ENCODE measurements at regions not wholly inside any gene's neighbourhood (a gene's known extent, or its start where the extent isn't known, plus 50 kb on each side); places are given as distances from the start of the nearest gene placed in this dataset.

DNA sequence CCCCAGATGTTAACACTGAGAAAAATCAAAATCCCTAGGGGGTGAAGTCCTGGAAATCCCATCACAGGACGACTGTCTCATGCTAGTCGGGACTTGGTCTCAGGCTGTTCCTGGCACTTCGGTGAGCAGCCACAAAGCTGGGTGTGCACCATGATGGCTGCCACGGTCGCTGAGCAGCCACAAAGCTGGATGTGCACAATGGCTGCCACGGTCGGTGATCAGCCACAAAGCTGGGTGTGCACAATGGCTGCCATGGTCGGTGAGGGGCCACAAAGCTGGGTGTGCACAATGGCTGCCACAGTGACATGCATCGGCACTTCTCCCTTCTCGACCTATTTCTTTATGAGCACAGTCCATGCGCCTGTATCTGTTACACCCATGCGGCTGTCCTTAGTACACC, 505.1 kb downstream of the TCERG1L start:
- no peak for DNase-seq

DNA sequence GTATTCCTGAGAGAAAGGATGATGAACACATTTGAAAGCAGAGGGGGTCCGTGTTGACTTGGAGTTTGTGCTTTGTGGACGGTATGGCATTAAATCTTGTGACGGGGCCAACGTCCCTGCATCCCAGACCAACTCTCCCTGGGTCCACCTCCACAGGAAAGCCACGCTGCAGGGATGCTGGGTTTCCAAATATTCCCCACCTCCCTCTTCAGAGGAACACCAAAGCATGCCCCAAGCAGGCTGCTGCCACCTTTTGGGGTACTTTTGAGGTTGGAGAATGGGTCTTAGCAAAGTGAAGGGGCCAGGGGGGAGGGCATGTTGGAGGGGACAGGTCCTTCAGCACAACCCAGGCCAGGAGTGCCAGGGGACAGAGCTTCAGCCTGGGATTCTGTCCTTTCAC, 504.4 kb downstream of the TCERG1L start:
- no peak for DNase-seq

DNA sequence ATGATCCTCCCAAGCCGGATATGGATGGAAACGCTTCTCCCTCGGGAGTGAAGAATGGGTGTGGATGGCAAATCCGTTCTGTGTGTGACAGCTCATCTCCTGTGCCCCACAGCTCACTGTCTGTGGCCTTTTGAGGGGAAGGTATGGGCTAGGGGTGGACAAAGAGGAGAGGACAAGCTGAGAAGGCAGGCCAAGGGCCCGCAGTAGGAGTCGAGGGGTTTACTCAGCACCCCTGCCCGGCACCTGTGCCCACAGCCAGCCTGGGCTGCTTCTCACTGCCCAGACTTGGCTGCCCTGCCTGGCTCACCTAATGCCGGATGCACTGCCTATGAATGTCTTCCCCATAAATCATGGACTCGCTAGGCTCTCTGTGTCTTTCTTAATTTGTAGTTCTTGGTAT, 503.8 kb downstream of the TCERG1L start:
- DNase-seq, result no peak

DNA sequence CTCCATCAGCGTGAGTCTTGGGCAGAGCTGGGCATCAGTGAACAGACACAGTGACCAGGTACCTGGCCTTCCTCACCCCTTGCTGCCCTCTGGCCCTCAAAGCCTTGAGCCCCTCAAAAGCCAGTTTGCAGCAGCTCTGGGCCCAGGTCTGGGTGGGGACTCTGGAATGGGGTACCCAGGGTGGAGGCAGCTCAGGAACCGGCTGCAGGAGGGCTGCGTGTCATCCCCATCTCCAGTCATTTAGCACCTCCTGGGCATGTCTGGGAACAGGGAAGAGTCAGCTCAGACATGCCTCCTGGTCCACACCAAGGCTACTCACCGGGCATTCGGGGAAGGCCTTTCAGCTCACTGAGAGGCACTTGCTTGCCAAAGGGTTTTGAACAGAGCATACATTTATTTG, 503.3 kb downstream of the TCERG1L start:
- no peak for DNase-seq

DNA sequence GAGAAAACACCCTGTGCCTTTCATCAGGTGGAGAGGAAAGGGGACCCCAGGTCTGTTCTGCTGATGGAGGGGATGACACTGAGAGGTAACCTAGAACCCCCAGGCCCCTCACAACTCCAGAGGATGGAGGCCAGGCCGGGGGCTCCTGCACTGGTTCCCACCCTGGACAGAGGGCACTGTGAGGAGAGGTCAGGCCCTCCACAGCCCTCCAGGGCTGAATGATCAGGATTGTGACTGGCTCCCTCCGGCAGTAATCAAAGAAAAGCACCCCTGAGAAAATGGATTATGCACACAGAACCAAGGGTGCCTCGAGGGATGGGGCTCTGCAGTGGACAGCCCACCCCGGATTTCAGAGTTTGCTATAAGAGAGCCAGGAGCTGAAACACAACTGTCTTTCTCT, 502.8 kb downstream of the TCERG1L start:
- DNase-seq, result no peak

DNA sequence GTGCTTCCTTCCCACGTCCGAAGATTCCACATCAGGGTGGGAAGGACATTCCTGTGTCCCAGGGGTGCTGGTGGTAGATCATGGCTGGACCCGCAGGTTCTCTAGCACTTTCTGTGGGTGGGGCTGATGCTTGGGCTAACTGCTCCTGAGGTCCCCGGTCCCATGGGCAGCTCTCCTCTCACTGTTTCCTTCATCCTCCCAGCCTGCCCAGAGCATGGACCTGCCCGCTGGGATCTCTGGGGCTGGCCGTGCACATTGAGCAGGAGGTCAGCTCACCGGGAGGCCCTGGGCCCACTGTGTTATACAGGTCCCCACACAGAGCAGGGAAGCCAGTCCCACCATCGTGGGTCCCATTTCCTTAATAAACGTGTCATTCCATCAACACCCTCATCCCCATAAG, 502.3 kb downstream of the TCERG1L start:
- no peak for DNase-seq

DNA sequence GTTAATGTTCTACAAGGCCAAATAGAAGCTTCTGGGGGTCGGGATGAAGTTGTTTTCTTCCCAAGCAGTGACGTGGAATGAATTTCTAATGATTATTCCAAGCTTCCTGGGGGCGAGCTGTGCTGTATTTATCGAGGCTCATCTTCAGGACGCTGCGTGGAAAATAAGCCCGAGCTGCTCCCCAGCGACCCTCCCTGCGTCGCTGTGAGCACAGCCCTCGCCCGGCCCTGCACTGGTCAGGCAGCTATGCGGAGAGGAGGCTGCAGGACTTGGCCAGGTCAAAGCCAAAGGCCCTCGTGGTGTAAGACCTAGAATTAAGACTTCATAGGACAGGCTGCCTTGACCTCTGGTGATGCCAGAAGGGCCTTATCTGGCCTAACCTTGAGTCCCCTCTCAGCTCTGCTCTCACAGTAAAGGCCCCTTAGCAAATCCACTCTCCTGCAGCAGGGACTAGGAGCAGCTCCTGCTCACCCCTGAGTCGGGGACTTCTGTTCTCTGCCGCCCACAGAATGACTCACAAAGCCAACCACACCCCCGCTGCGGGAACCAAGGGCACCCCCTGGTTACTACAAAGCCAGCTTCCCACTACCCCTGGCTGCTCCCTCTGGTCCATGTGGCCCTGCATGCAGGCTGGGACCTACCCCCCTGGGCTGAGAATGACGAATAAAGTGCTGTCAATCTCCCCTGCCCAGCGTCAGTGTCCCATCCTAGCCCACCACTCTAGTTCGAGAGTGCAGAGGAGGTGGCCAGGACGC, 501.6 kb downstream of the TCERG1L start:
- peak in 1 of 4 experiments; percentile 3 for DNase-seq

DNA sequence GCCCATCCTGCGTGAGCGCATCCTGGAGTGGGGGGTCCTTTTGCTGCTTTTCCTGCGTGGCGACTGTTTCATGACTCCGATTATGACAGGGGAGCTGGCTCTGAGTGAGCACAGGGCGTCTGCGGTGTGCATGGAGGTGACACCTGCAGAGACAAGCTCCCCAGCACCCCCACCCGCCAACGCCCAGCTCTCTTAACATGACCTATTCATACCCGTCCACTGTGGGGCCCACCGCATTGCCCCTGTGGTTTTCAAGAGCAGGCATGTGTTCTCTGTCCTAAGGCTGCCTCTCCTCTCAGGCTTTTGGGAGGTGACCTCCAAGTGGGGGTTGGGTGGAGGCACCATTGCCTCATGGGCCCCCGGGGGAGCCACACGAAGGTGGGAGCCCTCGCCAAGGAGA, 500.7 kb downstream of the TCERG1L start:
- DNase-seq, result no peak

DNA sequence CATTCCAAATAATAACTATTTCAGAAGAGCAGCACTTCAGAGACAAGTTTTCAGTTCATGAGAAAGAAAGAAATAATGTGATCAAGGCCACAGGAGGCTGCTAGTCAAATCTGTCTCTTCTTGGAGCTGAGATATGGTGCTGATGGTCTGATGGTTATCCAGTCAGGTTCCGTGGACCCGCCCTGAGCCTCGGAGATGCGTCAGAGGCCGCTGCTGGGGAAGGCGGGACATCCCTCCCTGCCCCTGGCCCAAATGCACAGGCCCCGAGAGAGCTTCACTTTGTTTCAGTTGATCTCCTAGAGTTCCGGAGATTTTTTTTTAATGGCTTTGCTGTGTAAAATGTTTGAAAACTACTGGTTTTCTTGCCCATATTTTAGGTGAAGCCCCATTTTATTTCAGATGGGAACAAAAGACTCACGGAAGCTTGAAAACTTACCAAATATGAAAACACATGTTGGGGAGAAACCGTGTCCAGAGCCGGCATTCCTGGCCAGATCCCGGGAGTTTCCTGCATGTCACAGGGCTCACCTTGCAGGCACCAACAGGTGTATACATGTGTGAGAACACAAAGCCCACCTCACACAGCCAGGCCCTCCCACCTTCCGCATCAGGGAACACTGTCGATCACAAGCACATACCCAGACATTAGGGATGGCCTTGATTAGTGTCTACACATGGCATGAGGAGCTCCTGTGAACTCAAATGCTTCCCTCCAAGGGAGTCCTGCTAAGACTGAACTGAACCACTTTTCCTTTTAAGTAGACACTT, 499.0 kb downstream of the TCERG1L start:
- DNase-seq, result no peak

DNA sequence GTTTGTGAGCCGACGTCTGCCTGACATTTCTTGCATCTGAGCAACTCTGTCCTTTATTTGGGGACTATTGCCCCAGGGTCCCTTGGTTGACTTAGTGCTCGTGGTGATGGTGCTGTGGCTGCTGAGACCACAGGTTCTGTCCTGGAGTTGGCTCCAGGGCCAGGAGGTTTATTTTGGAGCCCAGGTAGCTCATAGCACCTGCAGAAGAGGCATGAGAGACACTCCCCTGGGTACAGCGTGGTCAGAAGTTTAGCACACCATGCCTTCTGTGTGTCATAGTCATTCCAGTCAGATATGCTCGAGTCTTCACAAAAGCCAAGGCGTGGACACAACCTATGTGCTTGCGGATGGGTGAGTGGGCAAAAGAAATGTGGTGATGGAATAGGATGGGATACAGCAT, 496.9 kb downstream of the TCERG1L start:
- no peak for DNase-seq

DNA sequence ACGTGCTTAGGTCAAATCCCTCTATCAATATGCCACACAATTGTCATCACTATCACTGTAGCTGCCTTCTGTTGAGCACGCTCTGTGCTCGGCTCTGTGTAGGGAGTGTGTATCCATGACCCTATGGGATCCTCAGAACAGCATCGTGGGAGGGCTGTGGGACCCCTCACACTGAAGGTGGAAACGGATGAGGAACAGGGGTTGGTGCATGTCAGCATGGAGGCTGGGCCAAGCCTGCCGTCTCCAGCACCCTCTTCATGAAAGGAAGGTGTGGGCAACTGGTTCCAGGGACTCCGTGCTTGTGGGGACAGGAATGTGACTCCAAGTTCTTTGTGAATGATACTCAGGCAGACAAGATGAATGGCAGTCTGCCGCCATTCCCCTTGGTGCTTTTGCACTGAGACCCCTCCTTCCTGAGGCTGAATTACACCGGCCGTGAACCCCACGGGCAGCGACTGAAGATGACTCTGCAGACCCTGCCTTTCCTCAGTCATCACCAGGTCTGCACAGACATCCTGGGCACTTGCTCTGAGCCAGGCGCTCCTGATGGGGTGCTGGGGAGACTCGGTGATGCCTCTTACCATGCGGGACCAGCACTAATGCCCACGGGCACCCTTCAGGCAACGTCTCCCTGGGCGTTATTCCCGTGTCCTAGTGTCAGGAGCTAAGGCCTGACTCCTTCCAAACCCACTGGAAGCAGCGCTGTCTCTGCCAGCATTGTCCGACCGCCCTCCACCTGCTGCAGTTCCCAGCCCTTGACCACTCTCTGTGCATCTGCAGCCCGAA, 495.2 kb downstream of the TCERG1L start:
- DNase-seq, result no peak

DNA sequence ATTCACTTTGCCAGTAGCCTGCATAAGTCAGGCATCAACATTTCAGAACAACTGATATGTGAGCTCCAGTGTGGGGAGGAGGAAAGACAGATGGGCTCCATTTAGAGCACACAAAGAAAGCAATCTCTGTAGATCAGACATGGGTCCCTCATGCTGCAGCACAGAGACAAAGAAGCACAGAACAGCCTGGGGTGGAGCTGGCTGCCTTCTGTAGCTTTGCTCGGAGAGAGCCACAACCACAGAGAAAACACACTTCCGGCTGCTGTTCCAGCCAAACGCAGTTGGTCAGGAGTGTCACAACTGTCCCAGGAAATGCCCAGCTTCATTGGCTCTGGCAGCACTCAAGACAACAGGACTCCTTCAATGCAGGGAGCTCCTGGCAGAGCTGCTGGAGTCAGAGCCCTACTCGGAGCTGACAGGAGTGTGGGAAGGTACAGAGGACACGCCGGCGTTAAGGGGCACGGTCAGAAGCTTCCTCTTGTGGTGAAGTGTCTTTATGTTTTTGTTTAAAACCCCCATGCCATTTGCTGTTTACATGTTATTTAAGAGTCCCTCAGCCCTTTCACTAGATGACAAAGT, 494.4 kb downstream of the TCERG1L start:
- DNase-seq, result no peak

DNA sequence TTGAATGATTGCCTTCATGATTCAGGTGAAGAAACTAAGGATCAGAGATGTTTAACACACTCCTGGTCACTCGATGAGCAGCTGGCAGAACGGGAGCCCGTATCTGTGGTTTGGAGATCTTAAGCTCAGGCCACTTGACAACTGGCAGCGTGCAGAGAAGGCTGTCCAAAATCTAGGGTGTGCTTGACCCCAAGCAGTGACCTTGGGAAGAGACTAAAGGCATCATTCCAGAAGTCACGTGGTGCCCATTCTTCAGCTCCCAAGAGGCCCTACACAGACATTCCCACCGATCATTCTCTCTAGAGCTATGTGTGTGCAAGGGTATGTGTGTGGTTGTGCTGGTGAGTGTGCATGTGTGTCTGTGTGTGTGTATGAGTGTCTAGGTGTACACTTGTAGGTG, 493.8 kb downstream of the TCERG1L start:
- no peak for DNase-seq

DNA sequence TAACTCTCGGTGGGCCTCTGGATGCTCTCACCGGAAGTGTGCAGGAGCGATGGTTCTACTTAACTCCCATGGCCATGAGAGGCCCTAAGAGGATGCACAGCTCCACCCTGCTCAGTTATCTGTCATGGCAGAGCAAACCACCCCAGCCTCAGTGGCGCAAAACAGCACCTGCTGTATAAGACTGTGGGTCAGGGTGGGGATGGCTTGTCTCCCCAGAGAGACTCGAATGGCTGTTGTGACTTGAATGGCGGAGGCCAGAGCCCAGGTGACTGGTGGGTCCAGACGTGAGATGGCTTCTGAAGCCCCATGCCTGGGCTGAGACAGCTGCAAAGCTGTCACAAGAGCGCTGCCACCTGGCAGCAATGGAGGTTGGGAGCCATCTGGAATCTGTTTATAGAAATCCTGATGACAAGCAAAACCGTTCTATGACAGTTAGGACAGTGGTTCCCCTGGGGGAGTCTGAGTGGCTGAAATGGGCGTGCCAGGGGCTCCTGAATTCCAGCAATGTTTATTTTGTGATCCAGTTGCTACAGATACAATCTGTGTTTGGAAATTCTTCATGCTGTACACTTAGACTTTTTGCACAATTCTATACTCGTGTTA, 490.5 kb downstream of the TCERG1L start:
- DNase-seq, result no peak

DNA sequence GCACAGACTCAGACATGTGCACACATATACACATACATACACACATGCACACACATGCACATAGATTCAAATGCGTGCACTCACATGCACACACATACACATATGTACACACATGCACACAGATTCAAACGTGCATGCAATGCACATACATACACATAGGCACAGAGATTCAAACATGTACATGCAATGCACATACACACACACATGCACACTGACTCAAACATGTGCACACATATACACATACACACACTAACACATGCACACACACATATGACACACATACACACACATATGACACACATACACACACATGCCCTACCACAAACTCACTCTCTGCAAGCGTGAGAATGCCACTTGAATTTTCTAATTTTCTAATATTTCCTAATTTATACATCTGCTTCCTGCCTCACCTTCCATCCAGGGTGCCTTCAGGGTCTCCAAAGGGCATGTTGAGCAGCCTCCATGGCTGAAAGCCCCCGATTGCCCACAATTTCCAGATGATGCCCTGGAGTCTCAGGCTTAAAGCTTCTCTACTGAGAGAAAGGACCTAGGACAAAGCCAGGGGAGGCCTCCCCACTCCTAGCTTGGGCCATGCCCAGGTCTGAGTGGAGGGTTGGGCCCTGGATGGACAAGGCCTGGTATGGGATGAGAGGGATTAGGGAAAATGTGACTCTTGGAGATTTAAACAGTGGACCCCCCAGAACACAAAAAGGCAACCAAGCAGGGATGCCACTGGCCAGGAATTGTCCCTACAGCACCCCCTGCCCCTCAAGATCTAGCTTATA, 487.1 kb downstream of the TCERG1L start:
- DNase-seq, result no peak

DNA sequence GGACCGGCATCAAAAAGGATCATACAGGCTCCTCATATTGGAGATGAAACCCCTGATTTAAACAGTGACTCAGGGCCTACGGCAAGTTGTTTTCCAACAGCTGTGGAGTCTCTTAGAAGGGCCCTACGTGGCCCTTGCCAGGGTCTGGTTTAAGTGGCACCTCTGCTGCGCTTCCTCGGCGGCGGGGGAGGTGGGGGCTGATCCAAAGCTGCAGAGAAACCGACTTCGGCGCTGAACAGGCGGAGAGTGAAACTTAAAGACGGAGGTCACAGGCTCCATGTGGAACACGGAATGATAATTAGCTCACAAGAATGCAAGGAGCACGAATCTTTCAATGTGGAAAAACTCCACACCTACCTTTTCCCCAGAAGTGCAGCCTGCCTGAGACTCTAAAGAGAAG, 477.9 kb downstream of the TCERG1L start:
- DNase-seq, result no peak

DNA sequence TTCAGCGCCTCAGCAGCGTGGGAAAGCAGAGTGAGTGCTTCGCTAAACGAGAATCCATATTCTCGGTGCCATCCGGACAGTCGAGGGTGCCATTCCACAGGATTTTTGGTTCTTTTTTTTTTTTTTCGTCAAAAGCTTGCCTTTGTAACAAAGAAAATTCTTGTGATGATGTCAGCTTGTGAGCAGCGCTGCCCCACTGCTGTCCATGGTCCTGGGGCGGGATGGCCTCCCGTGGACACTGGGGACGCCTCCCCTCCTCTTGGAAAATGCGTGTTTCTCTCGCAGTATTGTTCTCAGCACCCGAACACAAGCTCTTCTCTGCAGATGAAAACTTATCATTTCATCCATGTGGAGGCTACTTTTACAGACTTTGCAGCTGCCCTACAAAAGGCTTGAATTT, 477.4 kb downstream of the TCERG1L start:
- DNase-seq, result no peak

DNA sequence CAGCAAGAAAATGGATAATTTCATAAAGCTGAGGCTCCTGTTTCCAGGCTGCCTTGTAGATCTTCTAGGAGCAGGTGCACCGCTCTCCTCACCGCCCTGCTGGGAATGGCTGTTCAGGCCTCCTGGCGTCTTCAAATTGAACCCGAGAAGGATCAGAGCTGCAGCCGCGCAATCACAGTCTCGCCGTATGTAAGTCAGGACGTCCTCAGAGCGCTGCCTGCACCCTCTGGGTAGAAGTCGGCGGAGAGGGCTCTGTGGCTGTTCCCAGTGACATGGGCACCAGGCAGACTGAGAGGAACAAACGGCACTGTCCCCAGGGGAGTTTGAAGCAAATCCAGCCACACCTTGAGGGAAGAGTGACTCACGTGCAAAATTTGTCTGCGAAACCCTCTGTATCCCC, 476.9 kb downstream of the TCERG1L start:
- DNase-seq, result no peak

DNA sequence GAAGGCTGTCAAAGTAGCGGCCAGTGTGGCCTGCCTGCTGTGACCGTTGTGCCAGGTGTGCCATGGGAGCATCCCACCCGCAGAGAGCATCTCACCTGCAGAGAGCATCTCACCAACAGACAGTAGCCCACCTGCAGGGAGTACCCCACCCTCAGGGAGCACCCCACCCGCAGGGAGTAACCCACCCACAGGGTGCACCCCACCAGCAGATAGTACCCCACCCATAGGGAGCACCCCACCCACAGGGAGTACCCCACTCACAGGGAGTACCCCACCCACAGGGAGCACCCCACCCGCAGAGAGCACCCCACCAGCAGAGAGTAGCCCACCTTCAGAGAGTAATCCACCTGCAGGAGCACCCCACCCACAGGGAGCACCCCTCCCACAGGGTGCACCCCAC, 476.5 kb downstream of the TCERG1L start:
- DNase-seq, result no peak

DNA sequence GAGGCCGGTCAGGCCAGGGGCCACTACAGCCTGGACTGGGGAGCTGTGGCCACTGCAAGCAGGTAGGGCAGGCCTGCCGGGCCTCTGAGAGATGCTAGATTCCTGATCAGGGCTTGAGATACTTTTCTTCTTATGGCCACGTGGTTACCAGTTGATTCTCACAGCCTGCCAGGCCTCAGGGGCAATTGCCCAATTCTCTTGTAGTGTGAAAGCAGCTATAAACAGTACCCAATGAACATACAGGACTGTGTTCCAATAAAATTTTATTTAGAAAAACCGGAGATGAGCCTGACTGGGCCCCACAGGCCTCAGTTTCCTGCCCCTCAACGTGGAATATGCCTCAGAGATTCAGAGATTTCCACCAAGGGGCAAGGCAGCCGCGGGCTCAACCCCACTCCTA, 475.2 kb downstream of the TCERG1L start:
- no peak for DNase-seq

DNA sequence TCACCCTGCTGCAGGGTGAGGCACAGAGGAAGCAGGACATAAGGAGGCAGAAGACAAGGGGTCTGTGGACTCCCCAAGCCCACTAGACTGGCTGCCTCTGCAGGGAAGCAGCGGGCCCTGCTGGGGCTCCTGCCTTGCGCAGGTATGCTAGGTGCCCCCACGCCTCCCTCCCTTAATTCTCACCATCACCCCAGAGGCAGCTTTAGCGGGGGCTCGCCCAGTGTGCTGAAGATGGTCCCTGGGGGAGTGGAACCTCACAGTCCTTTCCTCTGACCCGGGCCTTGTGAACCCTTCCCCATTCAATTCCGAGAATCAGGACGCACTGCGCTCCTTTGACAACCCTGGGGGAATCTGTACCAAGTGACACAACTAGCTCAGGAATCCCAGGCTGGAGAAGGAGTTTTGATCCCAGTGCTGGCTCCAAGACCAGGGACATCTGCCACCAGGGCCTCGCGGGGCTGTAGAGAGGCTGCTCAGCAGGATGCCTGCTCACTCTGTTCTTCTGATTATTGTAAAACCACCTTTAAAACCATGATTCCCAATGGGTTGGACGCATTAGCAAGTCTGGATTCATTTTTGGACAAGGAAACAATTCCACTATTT, 468.4 kb downstream of the TCERG1L start:
- DNase-seq, result no peak

DNA sequence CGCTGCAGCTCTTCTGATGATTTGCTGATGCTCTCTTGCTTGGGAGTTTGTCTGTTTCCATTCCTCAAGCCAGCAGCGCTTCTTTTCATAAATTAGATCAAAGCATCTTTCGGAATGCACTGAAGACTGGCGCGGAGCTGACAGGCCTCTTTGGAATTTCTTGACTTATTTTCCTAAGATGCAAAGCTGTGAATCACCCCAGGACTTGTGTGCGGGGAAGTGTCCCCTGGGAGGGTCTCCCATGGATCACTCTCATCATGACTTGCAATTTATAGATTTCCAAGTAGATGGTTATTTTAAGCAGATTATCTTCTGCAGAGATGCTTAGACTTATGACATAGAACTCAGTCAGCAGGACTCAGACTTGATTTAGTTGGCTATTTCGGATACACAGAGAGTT, 467.2 kb downstream of the TCERG1L start:
- DNase-seq, result no peak

Measured in suppressor macrophage (primary cell).